Uterus (tissue), 3 donors: ENCODE measurements at regions not wholly inside any gene's neighbourhood (a gene's known extent, or its start where the extent isn't known, plus 50 kb on each side); places are given as distances from the start of the nearest gene placed in this dataset.

Experiments
- DNase-seq, 2 donors: peaks; one replicate each; pipeline ENCODE4 v3.0.0-alpha.2; 2019 to 2020
- H3K27ac ChIP-seq, 2 donors: fragments of 200-600 bp; sonication (generic); 1 replicate in 1 of 2; 2 replicates in 1 of 2; pipeline ENCODE4 v1.5.1; 2016 to 2018
- H3K27me3 ChIP-seq, 2 donors: fragments of 200-600 bp; sonication (generic); one replicate each; pipeline ENCODE4 v1.5.1; 2018 to 2019; ENCODE audit warnings: control low read depth in 1 of 2
- H3K36me3 ChIP-seq, 2 donors: fragments of 200-600 bp; sonication (generic); one replicate each; pipeline ENCODE4 v1.5.1; 2019; ENCODE audit warnings: control low read depth in 1 of 2
- H3K4me1 ChIP-seq, 2 donors: fragments of 200-600 bp; sonication (generic); one replicate each; pipeline ENCODE4 v1.5.1; 2018 to 2019; ENCODE audit warnings: control low read depth in 1 of 2
- H3K4me3 ChIP-seq, 2 donors: fragments of 200-600 bp; sonication (generic); 1 replicate in 1 of 2; 2 replicates in 1 of 2; pipeline ENCODE4 v1.5.1; 2018 to 2019; ENCODE audit warnings: mild to moderate bottlenecking in 1 of 2
- H3K9me3 ChIP-seq, 2 donors: fragments of 200-600 bp; sonication (generic); one replicate each; pipeline ENCODE4 v1.5.1; 2019; ENCODE audit warnings: control low read depth in 1 of 2
- CTCF ChIP-seq, 4 experiments: fragments of 200-600 bp in 2 of 4; fragments of 450-650 bp in 2 of 4; sonication (generic) in 2 of 4; IDR thresholded peaks; one replicate each; pipeline ENCODE4 v1.5.1; 2016 to 2019; ENCODE audit warnings: antibody characterized with exemption in 4 of 4, mild to moderate bottlenecking in 2 of 4, moderate library complexity in 1 of 4
- POLR2A ChIP-seq, 2 donors: fragments of 450-650 bp; IDR thresholded peaks; one replicate each; pipeline ENCODE4 v1.6.1; 2016; ENCODE audit warnings: antibody characterized with exemption in 2 of 2, mild to moderate bottlenecking in 1 of 2, moderate library complexity in 1 of 2
- intact Hi-C: fragments of 100-400 bp; cut with DNase I; formaldehyde crosslinking; loops from one replicate; pipeline ENCODE4 v1.15.1; 2023; ENCODE audit warnings: low total_unique reads
- donor health status: DM: yes; HTN: yes; CAD: no.

- Histone ChIP-seq H3K36me3 (no peaks in the 10 kb centered on the region), H3K27me3 (no peaks in the 10 kb centered on the region), H3K4me3 (no peak overlapping the region), H3K9me3 (no peaks in the 10 kb centered on the region), H3K27ac (no peak overlapping the region), H3K4me1 (no peaks in the 10 kb centered on the region)
- intact Hi-C loops = no loop called here
- DNase-seq = no peak
- no peak for TF ChIP-seq POLR2A (IDR thresholded peaks at IDR 0.05)
Observed at GRCh38 chr11:13160346-13160745, 117.2 kb upstream of the BMAL1 start.

- Histone ChIP-seq H3K36me3 (no peaks in the 10 kb centered on the region), H3K4me3 (no peak overlapping the region), H3K27me3 (no peaks in the 10 kb centered on the region), H3K9me3 (no peaks in the 10 kb centered on the region), H3K27ac (no peak overlapping the region), H3K4me1 (no peaks in the 10 kb centered on the region)
- intact Hi-C loops = no loop called here
- TF ChIP-seq CTCF (IDR thresholded peaks at IDR 0.05) = no peak
- TF ChIP-seq POLR2A (IDR thresholded peaks at IDR 0.05) = no peak
- no peak for DNase-seq
Observed at GRCh38 chr11:13160806-13161205, 116.8 kb upstream of the BMAL1 start.

- Histone ChIP-seq H3K4me3 (no peak overlapping the region), H3K27ac (no peak overlapping the region), H3K4me1 (no peaks in the 10 kb centered on the region), H3K36me3 (no peaks in the 10 kb centered on the region), H3K9me3 (no peaks in the 10 kb centered on the region), H3K27me3 (no peaks in the 10 kb centered on the region)
- TF ChIP-seq POLR2A (IDR thresholded peaks at IDR 0.05) (no peak), CTCF (IDR thresholded peaks at IDR 0.05) (no peak)
- intact Hi-C loops = no loop called here
- DNase-seq = no peak
Observed at GRCh38 chr11:13163158-13163557, 114.4 kb upstream of the BMAL1 start.

- Histone ChIP-seq H3K36me3 (no peaks in the 10 kb centered on the region), H3K4me3 (no peak overlapping the region), H3K4me1 (no peaks in the 10 kb centered on the region), H3K27ac (no peak overlapping the region), H3K27me3 (no peaks in the 10 kb centered on the region), H3K9me3 (no peaks in the 10 kb centered on the region)
- no peak for TF ChIP-seq CTCF (IDR thresholded peaks at IDR 0.05)
- TF ChIP-seq POLR2A (IDR thresholded peaks at IDR 0.05) = no peak
- DNase-seq = no peak
- intact Hi-C loops = no loop called here
Observed at GRCh38 chr11:13166036-13166435, 111.6 kb upstream of the BMAL1 start.

- intact Hi-C loops = no loop called here
- Histone ChIP-seq H3K36me3 (no peaks in the 10 kb centered on the region), H3K4me3 (no peak overlapping the region), H3K27me3 (no peaks in the 10 kb centered on the region), H3K4me1 (no peaks in the 10 kb centered on the region), H3K27ac (no peak overlapping the region), H3K9me3 (no peaks in the 10 kb centered on the region)
- DNase-seq = no peak
- TF ChIP-seq POLR2A (IDR thresholded peaks at IDR 0.05) (no peak), CTCF (IDR thresholded peaks at IDR 0.05) (no peak)
Observed at GRCh38 chr11:13168271-13168670, 109.3 kb upstream of the BMAL1 start.

GRCh38 chr11:13169709-13170108 lies 107.9 kb upstream of the BMAL1 start:
- Histone ChIP-seq H3K27me3 (no peaks in the 10 kb centered on the region), H3K9me3 (no peaks in the 10 kb centered on the region), H3K4me3 (no peak overlapping the region), H3K4me1 (no peaks in the 10 kb centered on the region), H3K36me3 (no peaks in the 10 kb centered on the region), H3K27ac (no peak overlapping the region)
- intact Hi-C loops = no loop called here
- no peak for DNase-seq
- TF ChIP-seq CTCF (IDR thresholded peaks at IDR 0.05) = no peak
- no peak for TF ChIP-seq POLR2A (IDR thresholded peaks at IDR 0.05)
